ENCODE measurements at regions not wholly inside any gene's neighbourhood (a gene's known extent, or its start where the extent isn't known, plus 50 kb on each side); places are given as distances from the start of the nearest gene placed in this dataset.

GRCh38 chr5:88660947-88661805 is 221.8 kb downstream of the MEF2C start:
- TF ChIP-seq GATA2 (IDR thresholded peaks at IDR 0.05; ENCODE audit: low read depth, low read length): no peak
- TF ChIP-seq GATA3 (IDR thresholded peaks at IDR 0.05; ENCODE audit: low read depth, low read length): no peak
